Ishikawa (cell line): ENCODE measurements at regions not wholly inside any gene's neighbourhood (a gene's known extent, or its start where the extent isn't known, plus 50 kb on each side); places are given as distances from the start of the nearest gene placed in this dataset.

Source experiments
- CEBPB ChIP-seq: IDR thresholded peaks from 2 replicates; pipeline ENCODE4 v1.6.1; 2012
- CREB1 ChIP-seq: IDR thresholded peaks from 2 replicates; pipeline ENCODE4 v1.6.1; 2012; ENCODE audit warnings: low read depth
- EGR1 ChIP-seq: IDR thresholded peaks from 2 replicates; pipeline ENCODE4 v1.6.1; 2012
- EP300 ChIP-seq: IDR thresholded peaks from 2 replicates; pipeline ENCODE4 v1.6.1; 2012; ENCODE audit warnings: borderline replicate concordance
- FOXM1 ChIP-seq: IDR thresholded peaks from 2 replicates; pipeline ENCODE4 v1.6.1; 2012; ENCODE audit warnings: low read depth, borderline replicate concordance
- MAX ChIP-seq: IDR thresholded peaks from 2 replicates; pipeline ENCODE4 v1.6.1; 2012
- NFIC ChIP-seq: IDR thresholded peaks from 2 replicates; pipeline ENCODE4 v1.6.1; 2012
- RAD21 ChIP-seq: IDR thresholded peaks from 2 replicates; pipeline ENCODE4 v1.6.1; 2012; ENCODE audit warnings: low read depth
- REST ChIP-seq: IDR thresholded peaks from 2 replicates; pipeline ENCODE4 v1.6.1; 2012; ENCODE audit warnings: low read depth, mild to moderate bottlenecking
- TAF1 ChIP-seq: IDR thresholded peaks from 2 replicates; pipeline ENCODE4 v1.6.1; 2012; ENCODE audit warnings: low read depth, mild to moderate bottlenecking
- TCF12 ChIP-seq: IDR thresholded peaks from 2 replicates; pipeline ENCODE4 v1.6.1; 2012; ENCODE audit warnings: low read depth
- TEAD4 ChIP-seq: IDR thresholded peaks from 2 replicates; pipeline ENCODE4 v1.6.1; 2012
- YY1 ChIP-seq: IDR thresholded peaks from 2 replicates; pipeline ENCODE4 v1.6.1; 2012; ENCODE audit warnings: low read depth
- ZBTB7A ChIP-seq: IDR thresholded peaks from 2 replicates; pipeline ENCODE4 v1.6.1; 2012; ENCODE audit warnings: low read depth
- TF ChIP-seq, protein P1 (sequence below): IDR thresholded peaks from 2 replicates; pipeline ENCODE4 v1.6.1; 2012

DNA sequence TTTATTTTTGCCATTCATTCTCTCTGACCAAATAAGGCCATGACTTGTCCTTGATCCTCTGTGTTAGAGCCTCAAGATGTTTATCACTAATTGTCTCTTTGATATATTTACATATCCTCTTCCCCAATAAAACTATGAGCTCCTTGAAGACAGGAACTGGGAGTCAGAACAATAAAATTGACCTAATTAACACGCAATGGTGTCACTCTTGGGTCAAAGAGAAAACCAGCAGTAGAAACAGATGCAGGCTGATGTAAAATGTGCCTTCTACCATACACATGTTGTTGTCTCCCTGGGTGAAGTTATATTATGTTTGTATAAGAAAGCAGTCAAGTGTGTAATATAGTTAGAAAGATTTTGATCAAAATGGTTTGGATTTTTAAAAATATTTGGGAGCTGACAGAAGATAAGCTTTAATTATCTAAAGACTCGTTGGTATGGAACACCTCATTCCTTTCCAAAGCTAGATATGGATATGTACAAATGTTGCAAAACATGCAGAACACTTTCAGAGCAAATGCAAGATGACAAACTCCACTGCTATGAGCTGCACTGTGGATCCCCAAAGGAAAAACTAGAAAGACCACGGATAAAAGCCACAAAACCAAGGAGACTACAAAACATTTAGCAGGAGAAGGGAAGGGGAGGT, 109.7 kb upstream of the STMND1 start:
- TF ChIP-seq, protein P1, sequence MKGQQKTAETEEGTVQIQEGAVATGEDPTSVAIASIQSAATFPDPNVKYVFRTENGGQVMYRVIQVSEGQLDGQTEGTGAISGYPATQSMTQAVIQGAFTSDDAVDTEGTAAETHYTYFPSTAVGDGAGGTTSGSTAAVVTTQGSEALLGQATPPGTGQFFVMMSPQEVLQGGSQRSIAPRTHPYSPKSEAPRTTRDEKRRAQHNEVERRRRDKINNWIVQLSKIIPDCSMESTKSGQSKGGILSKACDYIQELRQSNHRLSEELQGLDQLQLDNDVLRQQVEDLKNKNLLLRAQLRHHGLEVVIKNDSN = no peak
- no peak for TF ChIP-seq EP300
- TF ChIP-seq YY1 = no peak
- no peak for TF ChIP-seq MAX
- TF ChIP-seq CEBPB = no peak
- no peak for TF ChIP-seq REST
- TF ChIP-seq EGR1 = no peak
- no peak for TF ChIP-seq RAD21
- TF ChIP-seq TAF1 = no peak

GRCh38 chr6:16989382-16989781, 112.5 kb upstream of the STMND1 start:
- TF ChIP-seq ZBTB7A (no peak), MAX (no peak), TAF1 (no peak), TEAD4 (no peak), YY1 (no peak), CREB1 (no peak), EP300 (no peak), CEBPB (no peak), FOXM1 (no peak)
- TF ChIP-seq, protein P1 = no peak

- TF ChIP-seq CREB1 (no peak), TCF12 (no peak), EP300 (no peak)
Observed at GRCh38 chr6:16987996-16988395, 113.9 kb upstream of the STMND1 start.

- TF ChIP-seq TAF1 (no peak), RAD21 (no peak), REST (no peak), EP300 (no peak), CEBPB (no peak), NFIC (no peak), MAX (no peak), YY1 (no peak), ZBTB7A (no peak), EGR1 (no peak), TEAD4 (no peak), FOXM1 (no peak), CREB1 (no peak), TCF12 (no peak)
- TF ChIP-seq, protein P1 = no peak
Observed at GRCh38 chr6:16985513-16986284, 116.2 kb upstream of the STMND1 start.

DNA sequence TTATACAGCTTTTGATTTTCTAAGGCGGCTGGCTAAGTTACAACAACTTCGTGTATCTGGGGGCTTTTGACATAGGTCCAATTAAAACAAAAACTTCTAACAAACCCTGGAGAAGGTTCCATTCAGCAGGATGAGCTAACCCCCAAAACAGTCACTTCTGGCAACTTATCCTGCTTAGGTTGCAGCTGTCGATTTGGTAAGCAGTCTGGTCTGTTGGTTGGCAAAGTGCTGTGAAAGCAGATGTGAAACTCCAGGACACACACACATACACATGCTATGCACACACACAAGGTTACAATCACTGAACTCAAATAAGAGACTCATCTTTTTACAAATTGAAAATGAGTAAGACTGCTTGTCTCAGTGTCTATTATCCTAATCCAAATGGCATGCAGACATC, 119.0 kb upstream of the STMND1 start:
- TF ChIP-seq YY1 (no peak), NFIC (no peak), TAF1 (no peak), TCF12 (no peak), FOXM1 (no peak), EP300 (no peak), EGR1 (no peak), CEBPB (no peak), ZBTB7A (no peak), REST (no peak), CREB1 (no peak), MAX (no peak), TEAD4 (no peak), RAD21 (no peak)
- TF ChIP-seq, protein P1 = no peak
